NCI-H1092 (cell line): ENCODE measurements at regions not wholly inside any gene's neighbourhood (a gene's known extent, or its start where the extent isn't known, plus 50 kb on each side); places are given as distances from the start of the nearest gene placed in this dataset.
"Not testable (repeated sequence)": the region's sequence is repeated elsewhere in the genome, so short reads cannot be mapped to it uniquely, and the experiment has no call there.

ENCODE experiments used
- DNase-seq: peaks from one replicate; lab custom pipeline; 2025; lab: John Stamatoyannopoulos, UW

GRCh38 chr7:98774884-98775283 is 94.9 kb downstream of the TMEM130 start:
- DNase-seq, result no peak

GRCh38 chr7:98777051-98777450 is 92.8 kb downstream of the TMEM130 start:
- DNase-seq, result no peak

- no peak for DNase-seq
Observed at GRCh38 chr7:98778421-98778820, 91.4 kb downstream of the TMEM130 start.

- DNase-seq, result no peak
Observed at GRCh38 chr7:98779800-98780587, 89.8 kb downstream of the TMEM130 start.

GRCh38 chr7:98784216-98784785 is 85.5 kb downstream of the TMEM130 start:
- no peak for DNase-seq

- no peak for DNase-seq
Observed at GRCh38 chr7:98785929-98786571, 83.8 kb downstream of the TMEM130 start.

- DNase-seq, result no peak
Observed at GRCh38 chr7:98788966-98789365, 80.8 kb downstream of the TMEM130 start.

- not testable (repeated sequence) for DNase-seq
Observed at GRCh38 chr7:98794453-98794852, 75.4 kb downstream of the TMEM130 start.

- no peak for DNase-seq
Observed at GRCh38 chr7:98795741-98796493, 73.9 kb downstream of the TMEM130 start.
